HL-60 (cell line): ENCODE measurements at regions not wholly inside any gene's neighbourhood (a gene's known extent, or its start where the extent isn't known, plus 50 kb on each side); places are given as distances from the start of the nearest gene placed in this dataset.

Experiments
- DNase-seq, 2 experiments: peaks; one replicate each; pipeline ENCODE4 v3.0.0-alpha.2; 2010 to 2020; ENCODE audit warnings: low read depth in 1 of 2, low spot score in 1 of 2
- H3K27ac ChIP-seq: fragments of 250-450 bp; sonication (Bioruptor Pico); replicated peaks from 2 replicates; pipeline ENCODE4 v1.5.1; 2020; ENCODE audit warnings: mild to moderate bottlenecking, moderate library complexity
- H3K27me3 ChIP-seq: fragments of 250-450 bp; sonication (Bioruptor Pico); 2 replicates; pipeline ENCODE4 v1.5.1; 2021; ENCODE audit warnings: mild to moderate bottlenecking, moderate library complexity; ENCODE audit not compliant: insufficient read depth, poor library complexity, severe bottlenecking
- H3K4me3 ChIP-seq: replicated peaks from 2 replicates; pipeline ENCODE4 v1.5.1; 2011; ENCODE audit warnings: mild to moderate bottlenecking, control low read depth, low read length; ENCODE audit not compliant: insufficient read depth
- GABPA ChIP-seq: IDR thresholded peaks from 2 replicates; pipeline ENCODE4 v1.6.1; 2012; ENCODE audit warnings: low read depth
- POLR2AphosphoS5 ChIP-seq: IDR thresholded peaks from 2 replicates; pipeline ENCODE4 v1.6.1; 2012; ENCODE audit warnings: low read depth
- SPI1 ChIP-seq: IDR thresholded peaks from 2 replicates; pipeline ENCODE4 v1.6.1; 2012; ENCODE audit warnings: low read depth, mild to moderate bottlenecking, borderline replicate concordance
- TF ChIP-seq, protein P1 (sequence below): IDR thresholded peaks from 2 replicates; pipeline ENCODE4 v1.6.1; 2012; ENCODE audit warnings: low read depth; ENCODE audit not compliant: insufficient replicate concordance
- TF ChIP-seq, protein P2 (sequence below): IDR thresholded peaks from one replicate; pipeline ENCODE4 v1.5.1; 2011; ENCODE audit warnings: low read length, control low read depth, inconsistent platforms; ENCODE audit not compliant: insufficient read depth

DNA sequence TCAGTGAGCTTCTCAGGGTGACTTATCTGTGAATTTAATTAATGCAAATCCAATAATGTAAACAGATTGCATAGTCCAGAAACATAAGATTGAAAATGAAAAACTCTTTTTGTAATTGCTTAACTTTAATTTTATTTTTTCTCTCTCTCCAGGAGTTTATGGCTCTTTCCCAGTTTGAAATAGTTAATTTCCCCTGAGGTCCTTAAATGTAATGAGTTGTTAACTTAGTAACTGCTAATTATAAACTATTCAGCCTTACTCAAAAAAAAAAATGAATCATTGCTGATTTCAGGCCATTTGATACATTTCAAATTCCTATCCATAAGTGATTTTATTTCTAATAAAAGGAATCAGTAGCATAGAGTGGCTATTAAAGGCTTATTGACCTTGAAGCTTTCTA, 84.1 kb upstream of the TRPC4 start:
- Histone ChIP-seq H3K27me3 (peaks cover 2% of the 10 kb centered on the region), H3K4me3 (no peak overlapping the region), H3K27ac (no peak overlapping the region)
- TF ChIP-seq, protein P1, sequence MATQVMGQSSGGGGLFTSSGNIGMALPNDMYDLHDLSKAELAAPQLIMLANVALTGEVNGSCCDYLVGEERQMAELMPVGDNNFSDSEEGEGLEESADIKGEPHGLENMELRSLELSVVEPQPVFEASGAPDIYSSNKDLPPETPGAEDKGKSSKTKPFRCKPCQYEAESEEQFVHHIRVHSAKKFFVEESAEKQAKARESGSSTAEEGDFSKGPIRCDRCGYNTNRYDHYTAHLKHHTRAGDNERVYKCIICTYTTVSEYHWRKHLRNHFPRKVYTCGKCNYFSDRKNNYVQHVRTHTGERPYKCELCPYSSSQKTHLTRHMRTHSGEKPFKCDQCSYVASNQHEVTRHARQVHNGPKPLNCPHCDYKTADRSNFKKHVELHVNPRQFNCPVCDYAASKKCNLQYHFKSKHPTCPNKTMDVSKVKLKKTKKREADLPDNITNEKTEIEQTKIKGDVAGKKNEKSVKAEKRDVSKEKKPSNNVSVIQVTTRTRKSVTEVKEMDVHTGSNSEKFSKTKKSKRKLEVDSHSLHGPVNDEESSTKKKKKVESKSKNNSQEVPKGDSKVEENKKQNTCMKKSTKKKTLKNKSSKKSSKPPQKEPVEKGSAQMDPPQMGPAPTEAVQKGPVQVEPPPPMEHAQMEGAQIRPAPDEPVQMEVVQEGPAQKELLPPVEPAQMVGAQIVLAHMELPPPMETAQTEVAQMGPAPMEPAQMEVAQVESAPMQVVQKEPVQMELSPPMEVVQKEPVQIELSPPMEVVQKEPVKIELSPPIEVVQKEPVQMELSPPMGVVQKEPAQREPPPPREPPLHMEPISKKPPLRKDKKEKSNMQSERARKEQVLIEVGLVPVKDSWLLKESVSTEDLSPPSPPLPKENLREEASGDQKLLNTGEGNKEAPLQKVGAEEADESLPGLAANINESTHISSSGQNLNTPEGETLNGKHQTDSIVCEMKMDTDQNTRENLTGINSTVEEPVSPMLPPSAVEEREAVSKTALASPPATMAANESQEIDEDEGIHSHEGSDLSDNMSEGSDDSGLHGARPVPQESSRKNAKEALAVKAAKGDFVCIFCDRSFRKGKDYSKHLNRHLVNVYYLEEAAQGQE = no peak
- no peak for TF ChIP-seq GABPA
- no peak for DNase-seq

DNA sequence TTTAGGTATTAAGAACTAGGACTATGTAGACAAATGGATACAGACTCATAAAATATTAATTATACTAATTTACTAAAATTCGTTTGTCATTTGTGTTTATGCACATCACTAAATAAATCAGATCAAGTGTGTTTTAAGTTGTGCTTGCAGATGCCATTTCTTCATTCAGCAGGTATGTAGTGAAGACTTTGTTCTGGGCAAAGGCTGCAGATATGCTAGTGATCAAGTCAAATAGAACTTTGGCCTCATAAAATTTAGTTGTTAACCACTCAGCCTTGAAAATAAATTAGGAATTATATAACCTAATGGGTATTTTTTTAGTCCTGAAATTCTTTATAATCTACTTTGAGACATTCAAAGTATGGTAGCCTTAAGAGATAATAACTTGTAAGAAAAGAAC, 80.4 kb upstream of the TRPC4 start:
- H3K27ac ChIP-seq = no peak overlapping the region
- TF ChIP-seq, protein P1 = no peak
- TF ChIP-seq SPI1 = no peak
- TF ChIP-seq, protein P2, sequence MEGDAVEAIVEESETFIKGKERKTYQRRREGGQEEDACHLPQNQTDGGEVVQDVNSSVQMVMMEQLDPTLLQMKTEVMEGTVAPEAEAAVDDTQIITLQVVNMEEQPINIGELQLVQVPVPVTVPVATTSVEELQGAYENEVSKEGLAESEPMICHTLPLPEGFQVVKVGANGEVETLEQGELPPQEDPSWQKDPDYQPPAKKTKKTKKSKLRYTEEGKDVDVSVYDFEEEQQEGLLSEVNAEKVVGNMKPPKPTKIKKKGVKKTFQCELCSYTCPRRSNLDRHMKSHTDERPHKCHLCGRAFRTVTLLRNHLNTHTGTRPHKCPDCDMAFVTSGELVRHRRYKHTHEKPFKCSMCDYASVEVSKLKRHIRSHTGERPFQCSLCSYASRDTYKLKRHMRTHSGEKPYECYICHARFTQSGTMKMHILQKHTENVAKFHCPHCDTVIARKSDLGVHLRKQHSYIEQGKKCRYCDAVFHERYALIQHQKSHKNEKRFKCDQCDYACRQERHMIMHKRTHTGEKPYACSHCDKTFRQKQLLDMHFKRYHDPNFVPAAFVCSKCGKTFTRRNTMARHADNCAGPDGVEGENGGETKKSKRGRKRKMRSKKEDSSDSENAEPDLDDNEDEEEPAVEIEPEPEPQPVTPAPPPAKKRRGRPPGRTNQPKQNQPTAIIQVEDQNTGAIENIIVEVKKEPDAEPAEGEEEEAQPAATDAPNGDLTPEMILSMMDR = no peak
- DNase-seq = no peak
- H3K27me3 ChIP-seq = peaks cover 2% of the 10 kb centered on the region
- H3K4me3 ChIP-seq = no peak overlapping the region

DNA sequence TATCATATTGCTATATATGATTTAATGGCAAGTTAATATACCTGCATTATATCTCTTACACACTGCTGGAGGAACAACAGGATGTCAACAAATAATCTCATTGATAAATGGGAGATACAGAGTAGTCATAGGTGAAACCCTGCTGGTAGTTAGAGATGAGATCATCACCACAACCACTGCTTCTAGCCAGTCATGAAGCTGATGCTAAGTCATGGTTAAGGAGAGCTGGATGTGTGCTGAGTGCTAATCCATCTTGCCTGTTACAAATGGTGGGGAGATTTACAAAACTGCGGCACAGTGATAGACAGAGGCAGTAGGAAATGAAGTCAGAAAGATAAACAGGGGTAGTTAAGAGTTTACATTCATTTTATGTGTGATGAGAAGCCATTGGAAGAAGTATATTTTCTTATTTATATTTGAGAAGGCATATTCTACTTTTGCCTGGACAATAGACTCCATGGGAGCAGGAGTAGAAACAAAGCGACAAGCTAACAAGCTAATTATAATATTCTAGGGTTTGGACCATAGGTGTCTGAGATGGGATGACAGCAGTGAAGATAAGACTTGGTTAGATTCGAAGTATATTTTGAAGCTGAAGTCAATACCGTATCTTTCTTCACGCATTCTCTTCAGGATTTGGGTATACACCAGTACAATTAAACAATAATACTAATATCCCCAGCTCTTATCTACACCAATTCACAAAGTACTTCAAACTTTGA, 78.0 kb upstream of the TRPC4 start:
- no peak for DNase-seq
- Histone ChIP-seq H3K27ac (no peak overlapping the region), H3K27me3 (peaks cover 2% of the 10 kb centered on the region), H3K4me3 (no peak overlapping the region)
- TF ChIP-seq POLR2AphosphoS5 = no peak
- TF ChIP-seq, protein P1 = no peak
- TF ChIP-seq, protein P2 = no peak
- TF ChIP-seq SPI1 = no peak
- no peak for TF ChIP-seq GABPA
